Muscle of leg (tissue), 3 donors: ENCODE measurements at regions not wholly inside any gene's neighbourhood (a gene's known extent, or its start where the extent isn't known, plus 50 kb on each side); places are given as distances from the start of the nearest gene placed in this dataset.

Experiments used
- DNase-seq: peaks from one replicate; pipeline ENCODE4 v3.0.0; 2013
- H3K27ac ChIP-seq: one replicate; pipeline ENCODE4 v1.5.1; 2013; ENCODE audit warnings: mild to moderate bottlenecking, low read length, control low read depth
- H3K27me3 ChIP-seq: one replicate; pipeline ENCODE4 v1.6.1; 2013; ENCODE audit warnings: low read length; ENCODE audit not compliant: control insufficient read depth, insufficient read depth
- H3K36me3 ChIP-seq: one replicate; pipeline ENCODE4 v1.6.1; 2013; ENCODE audit warnings: low read length; ENCODE audit not compliant: control insufficient read depth, insufficient read depth
- H3K4me1 ChIP-seq: one replicate; pipeline ENCODE4 v1.6.1; 2013; ENCODE audit warnings: low read length; ENCODE audit not compliant: control insufficient read depth, insufficient read depth
- H3K4me3 ChIP-seq: one replicate; pipeline ENCODE4 v1.5.1; 2013; ENCODE audit warnings: low read length, control low read depth
- H3K9me3 ChIP-seq: replicated peaks from 2 replicates; pipeline ENCODE4 v1.6.1; 2013; ENCODE audit warnings: low read depth, low read length; ENCODE audit not compliant: control insufficient read depth
- WGBS: methylation state at CpG from one replicate; pipeline ENCODE4 v1.1.5; 2013; ENCODE audit warnings: missing lambda C conversion rate; ENCODE audit not compliant: insufficient coverage; 5-methylcytosine and 5-hydroxymethylcytosine counted together

- Histone ChIP-seq H3K9me3 (no peaks in the 10 kb centered on the region), H3K4me3 (no peak overlapping the region), H3K27ac (no peak overlapping the region), H3K36me3 (no peaks in the 10 kb centered on the region), H3K4me1 (no peaks in the 10 kb centered on the region), H3K27me3 (no peaks in the 10 kb centered on the region)
- WGBS = 20% methylated on average over 1 of the region's 3 CpGs
- no peak for DNase-seq
Observed at GRCh38 chr2:157182834-157183396, 74.6 kb upstream of the GALNT5 start.

- H3K36me3 ChIP-seq = no peaks in the 10 kb centered on the region
- WGBS = 86% methylated on average over 3 of the region's 3 CpGs
- DNase-seq = no peak
- no peak overlapping the region for H3K4me3 ChIP-seq
- no peak overlapping the region for H3K27ac ChIP-seq
- no peaks in the 10 kb centered on the region for H3K9me3 ChIP-seq
- H3K27me3 ChIP-seq = no peaks in the 10 kb centered on the region
- no peaks in the 10 kb centered on the region for H3K4me1 ChIP-seq
Observed at GRCh38 chr2:157184161-157184895, 73.2 kb upstream of the GALNT5 start.

DNA sequence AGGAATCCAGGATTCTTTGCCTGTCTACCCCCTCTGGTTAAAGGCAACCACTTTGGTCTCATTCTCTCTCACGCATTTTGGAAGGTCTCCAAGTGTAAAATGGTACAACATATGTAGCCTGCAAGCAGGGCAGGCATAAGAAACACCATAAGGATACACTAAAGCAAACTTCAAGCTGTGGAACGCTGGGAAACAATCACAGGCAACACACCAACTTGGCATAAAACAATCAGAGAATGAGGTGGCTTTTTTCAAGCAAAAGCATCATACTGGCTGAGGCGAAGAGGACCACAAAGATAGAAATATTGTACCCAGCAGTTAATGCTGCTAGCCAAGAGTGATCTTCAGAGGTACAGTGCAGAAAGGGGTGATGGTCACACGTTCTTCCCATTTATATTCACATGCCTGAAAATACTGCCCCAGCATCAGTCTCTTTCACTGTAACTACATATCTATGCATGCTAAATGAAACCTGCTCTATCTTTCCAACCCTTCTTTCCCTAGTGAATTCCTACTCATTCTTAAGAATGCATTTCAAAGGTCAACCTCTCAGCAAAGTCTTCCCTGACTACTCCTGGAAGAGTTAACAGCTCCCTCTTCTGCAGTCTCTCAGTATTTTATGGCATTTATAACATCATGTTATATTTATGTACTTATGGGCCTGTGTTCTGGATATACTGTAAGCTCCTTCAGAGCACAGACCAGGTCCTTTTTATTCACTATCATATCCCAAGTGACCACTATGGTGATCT is 71.9 kb upstream of the GALNT5 start:
- WGBS = 60% methylated on average over 1 of the region's 4 CpGs
- Histone ChIP-seq H3K27me3 (no peaks in the 10 kb centered on the region), H3K36me3 (no peaks in the 10 kb centered on the region), H3K4me1 (no peaks in the 10 kb centered on the region), H3K9me3 (no peaks in the 10 kb centered on the region), H3K4me3 (no peak overlapping the region), H3K27ac (no peak overlapping the region)
- DNase-seq = no peak

DNA sequence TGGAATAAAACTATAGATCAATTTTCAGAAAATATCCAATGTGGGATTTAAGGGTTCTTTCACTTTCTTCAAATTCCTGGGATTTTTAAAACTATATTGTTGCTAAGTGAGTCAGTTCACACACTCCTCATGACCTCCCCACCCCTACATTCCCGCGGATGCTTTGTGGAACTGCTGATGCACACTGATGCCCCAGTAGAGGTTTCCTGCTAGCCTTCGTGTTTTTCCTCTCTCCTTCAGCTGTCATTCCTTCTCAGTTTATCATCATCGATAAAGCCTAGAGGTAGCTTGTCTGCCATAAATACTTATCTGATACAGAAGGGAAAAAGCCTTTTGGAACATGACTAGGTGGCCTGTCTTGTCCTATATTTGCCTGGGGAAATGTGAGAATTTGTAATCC is 67.4 kb upstream of the GALNT5 start:
- Histone ChIP-seq H3K4me3 (no peak overlapping the region), H3K27me3 (no peaks in the 10 kb centered on the region), H3K4me1 (no peaks in the 10 kb centered on the region), H3K9me3 (no peaks in the 10 kb centered on the region), H3K27ac (no peak overlapping the region), H3K36me3 (no peaks in the 10 kb centered on the region)
- DNase-seq = no peak
- no CpG with 5 or more reads among the region's 4 CpGs for WGBS

DNA sequence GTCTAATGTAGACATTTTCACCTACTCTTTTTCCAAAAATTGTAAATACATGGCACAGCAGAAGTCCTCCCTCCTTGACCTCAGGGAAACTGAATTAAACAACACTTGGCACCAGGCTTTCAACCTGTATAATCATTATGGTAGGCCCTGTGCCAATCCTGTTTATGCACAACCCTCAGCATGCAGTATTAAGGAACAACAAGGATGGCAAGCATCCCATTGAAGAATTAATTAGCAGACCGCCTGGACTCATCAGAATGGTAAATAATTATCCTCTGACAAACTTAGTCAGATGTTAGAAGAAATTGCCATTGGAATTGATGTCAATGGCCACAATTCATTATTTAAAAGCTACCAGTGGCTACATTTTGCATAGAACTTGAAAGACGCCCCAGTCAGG is 66.3 kb upstream of the GALNT5 start:
- Histone ChIP-seq H3K27ac (no peak overlapping the region), H3K27me3 (no peaks in the 10 kb centered on the region), H3K4me1 (no peaks in the 10 kb centered on the region), H3K4me3 (no peak overlapping the region), H3K36me3 (no peaks in the 10 kb centered on the region), H3K9me3 (no peaks in the 10 kb centered on the region)
- no peak for DNase-seq
- WGBS = 100% methylated on average over 1 of the region's 2 CpGs

DNA sequence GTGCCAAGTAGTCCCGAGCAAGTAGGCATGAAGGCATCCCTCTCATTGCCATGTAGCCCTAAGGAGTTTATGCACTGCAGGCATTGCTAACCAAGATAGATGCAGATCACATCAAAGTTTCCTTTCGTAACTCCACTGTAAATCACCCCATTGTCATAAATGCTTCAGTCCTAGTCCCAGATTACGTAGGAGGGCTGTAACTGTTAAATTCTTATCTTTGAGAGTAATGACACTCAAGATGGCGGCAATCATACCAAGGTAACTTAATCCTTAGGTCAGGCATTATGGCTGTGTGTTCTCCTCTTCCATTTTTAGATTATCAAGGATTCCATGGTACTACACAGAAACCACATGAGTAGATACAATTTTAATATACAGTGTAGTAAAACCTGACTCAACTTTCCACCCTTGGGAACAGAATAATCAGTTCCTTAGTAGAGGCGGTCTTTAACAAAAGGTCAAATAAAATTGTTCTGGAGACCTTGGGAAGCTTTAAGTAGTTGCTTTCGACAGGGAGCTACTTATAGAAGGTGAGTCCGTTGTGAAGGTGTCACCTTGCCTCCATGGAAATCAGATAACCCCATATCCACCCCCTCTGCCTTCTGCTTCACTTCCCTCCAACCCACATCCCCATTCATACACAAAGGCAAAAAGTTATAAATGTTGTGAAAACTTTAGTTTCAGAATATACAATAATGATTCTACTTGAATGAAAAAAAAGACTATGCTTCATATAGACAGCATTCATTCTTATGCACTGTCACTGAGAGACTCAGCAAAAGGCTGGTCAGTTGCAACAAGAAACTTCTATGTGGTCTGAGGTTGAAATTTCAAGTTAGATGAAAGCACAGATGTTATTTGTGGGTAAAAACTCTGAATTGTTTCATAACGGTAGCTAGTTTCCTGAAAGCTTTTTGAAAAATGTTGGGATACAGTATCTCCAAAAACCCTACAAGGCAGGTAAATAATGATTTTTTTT is 64.8 kb upstream of the GALNT5 start:
- no peaks in the 10 kb centered on the region for H3K9me3 ChIP-seq
- no peaks in the 10 kb centered on the region for H3K27me3 ChIP-seq
- H3K36me3 ChIP-seq = no peaks in the 10 kb centered on the region
- no peak for DNase-seq
- 100% methylated on average over 1 of the region's 8 CpGs for WGBS
- H3K4me1 ChIP-seq = no peaks in the 10 kb centered on the region
- no peak overlapping the region for H3K27ac ChIP-seq
- no peak overlapping the region for H3K4me3 ChIP-seq

GRCh38 chr2:157193461-157193860 is 64.0 kb upstream of the GALNT5 start:
- no peaks in the 10 kb centered on the region for H3K36me3 ChIP-seq
- H3K27ac ChIP-seq = no peak overlapping the region
- H3K9me3 ChIP-seq = no peaks in the 10 kb centered on the region
- H3K27me3 ChIP-seq = no peaks in the 10 kb centered on the region
- no peak for DNase-seq
- H3K4me3 ChIP-seq = no peak overlapping the region
- H3K4me1 ChIP-seq = no peaks in the 10 kb centered on the region

DNA sequence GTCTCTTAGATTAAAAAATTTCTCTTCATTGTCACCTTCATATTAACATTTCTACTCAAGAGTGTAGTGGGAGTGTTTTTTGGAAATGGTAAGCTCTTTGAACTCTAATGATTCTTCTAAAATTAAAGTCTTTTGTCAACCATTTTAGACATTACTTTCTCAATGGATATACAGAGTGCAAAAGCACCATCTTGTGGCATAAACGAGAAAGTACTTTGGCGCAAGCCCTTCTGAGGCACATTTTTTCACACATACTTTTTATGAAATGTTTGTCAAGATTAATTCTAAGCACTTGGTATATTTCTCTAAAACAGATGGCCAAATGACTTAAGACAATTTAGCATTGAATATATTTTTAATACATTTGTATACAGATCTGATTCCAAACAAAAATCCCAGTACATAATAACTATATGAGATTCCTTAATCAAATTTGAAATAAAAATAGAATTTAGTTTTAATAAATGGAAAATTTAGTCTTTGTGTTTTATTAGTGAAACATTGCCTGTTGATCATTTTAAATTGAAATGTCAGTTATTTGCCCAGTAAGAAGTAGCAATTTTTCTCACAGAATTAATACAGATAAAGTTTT is 63.3 kb upstream of the GALNT5 start:
- Histone ChIP-seq H3K9me3 (no peaks in the 10 kb centered on the region), H3K27ac (no peak overlapping the region), H3K4me1 (no peaks in the 10 kb centered on the region), H3K4me3 (no peak overlapping the region), H3K36me3 (no peaks in the 10 kb centered on the region), H3K27me3 (no peaks in the 10 kb centered on the region)
- peak; percentile 52 for DNase-seq
- WGBS = no CpG with 5 or more reads among the region's 2 CpGs

- no peaks in the 10 kb centered on the region for H3K27me3 ChIP-seq
- H3K9me3 ChIP-seq = no peaks in the 10 kb centered on the region
- H3K27ac ChIP-seq = no peak overlapping the region
- H3K4me3 ChIP-seq = no peak overlapping the region
- DNase-seq = no peak
- H3K36me3 ChIP-seq = no peaks in the 10 kb centered on the region
- WGBS = no CpG with 5 or more reads among the region's 4 CpGs
- no peaks in the 10 kb centered on the region for H3K4me1 ChIP-seq
Observed at GRCh38 chr2:157194844-157195243, 62.7 kb upstream of the GALNT5 start.
